Midbrain (tissue), 1 donor: ENCODE measurements at regions not wholly inside any gene's neighbourhood (a gene's known extent, or its start where the extent isn't known, plus 50 kb on each side); places are given as distances from the start of the nearest gene placed in this dataset.
"Not testable (repeated sequence)": the region's sequence is repeated elsewhere in the genome, so short reads cannot be mapped to it uniquely, and the experiment has no call there.

Experiments used
- DNase-seq: peaks from one replicate; lab custom pipeline; 2025; lab: John Stamatoyannopoulos, UW

DNA sequence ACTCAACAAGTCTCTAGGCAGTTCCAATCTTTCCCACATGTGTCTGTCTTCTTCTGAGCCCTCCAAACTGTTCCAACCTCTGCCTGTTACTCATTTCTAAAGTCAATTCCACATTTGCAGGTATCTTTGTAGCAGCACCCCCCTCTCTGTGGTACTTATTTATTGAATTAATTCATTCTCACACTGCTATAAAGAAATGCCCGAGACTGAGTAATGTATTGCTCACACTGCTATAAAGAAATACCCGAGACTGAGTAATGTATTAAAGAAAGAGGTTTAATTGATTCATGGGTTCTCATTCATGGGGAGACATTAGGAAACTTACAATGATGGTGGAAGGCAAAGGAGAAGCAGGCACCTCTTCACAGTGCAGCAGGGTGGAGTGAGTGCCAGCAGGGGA, 1413.8 kb downstream of the SI start:
- DNase-seq, result no peak

DNA sequence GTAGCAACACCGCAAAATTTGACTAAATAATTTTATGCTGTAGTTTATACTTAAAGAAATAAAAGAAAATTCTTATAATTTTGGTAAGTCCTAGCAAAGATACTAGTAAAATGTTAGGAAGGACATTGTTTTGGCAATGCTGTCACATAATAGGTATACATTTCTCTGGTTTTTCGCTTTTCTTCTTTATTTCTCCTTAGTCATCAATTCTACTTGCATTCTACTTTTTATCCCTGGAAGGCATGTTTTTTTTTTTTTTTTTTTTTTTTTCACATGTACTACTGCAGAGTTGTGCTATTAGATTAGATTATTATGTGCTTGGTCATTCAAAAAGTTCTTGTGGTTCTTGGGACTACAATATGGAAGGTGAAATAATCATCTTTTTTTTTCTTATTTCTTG, 1421.2 kb downstream of the SI start:
- DNase-seq, result no peak

DNA sequence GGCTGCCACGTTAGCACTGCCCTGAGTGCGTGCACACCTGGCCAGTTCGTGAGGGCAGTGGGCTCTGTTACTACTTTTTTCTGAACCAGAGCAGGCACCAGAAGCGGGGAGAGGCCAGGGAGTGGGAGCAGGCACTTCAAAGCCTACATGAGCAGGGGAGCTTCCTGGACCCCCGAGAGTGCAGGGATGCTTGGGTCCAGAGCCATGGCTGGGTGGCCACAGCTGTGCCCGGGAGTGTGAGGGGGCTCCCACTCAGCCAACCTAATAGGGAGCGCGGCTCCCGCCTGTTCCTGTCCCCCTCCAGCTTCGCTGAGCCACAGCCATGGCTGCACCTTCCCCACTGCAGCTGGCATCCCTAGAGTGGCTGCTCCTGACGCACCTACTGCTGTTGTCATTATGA, 1423.3 kb downstream of the SI start:
- no peak for DNase-seq

DNA sequence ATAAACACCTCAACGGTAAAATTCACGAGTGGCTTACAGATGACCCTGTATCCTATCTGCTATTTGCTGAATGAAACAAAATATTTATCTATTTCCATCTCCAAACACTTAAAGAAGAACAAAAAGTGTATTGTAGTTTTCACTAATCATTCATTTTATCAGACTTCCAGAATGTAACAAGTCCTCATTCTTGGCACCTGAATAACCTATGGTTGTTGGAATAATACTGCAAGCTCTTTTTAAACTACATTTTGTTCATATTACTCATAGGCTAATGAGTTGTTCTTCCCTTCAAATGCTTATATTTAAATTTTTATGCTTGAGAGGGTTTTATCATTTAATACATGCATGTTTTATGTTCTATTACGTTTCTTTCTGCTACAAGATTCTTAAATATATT, 1434.1 kb downstream of the SI start:
- DNase-seq, result no peak

DNA sequence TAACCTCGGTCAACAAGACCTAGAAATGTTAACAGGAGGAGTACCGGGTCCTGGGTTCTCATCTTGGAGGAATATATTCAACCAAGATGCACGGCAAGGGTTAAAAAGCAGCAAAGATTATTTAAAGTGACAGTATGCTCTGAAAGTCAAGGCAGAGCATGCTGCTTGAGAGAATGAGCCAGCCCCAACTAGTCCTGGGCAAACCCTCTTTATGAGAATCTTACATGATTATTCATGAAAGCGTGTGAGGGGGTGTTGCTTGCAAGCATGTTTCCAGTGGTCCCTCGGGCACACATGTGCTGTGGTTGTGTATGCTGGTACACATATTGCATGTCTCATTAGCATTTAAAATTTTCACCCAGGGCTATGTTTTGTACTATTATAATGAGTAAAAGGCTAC, 1445.6 kb downstream of the SI start:
- DNase-seq, result no peak

DNA sequence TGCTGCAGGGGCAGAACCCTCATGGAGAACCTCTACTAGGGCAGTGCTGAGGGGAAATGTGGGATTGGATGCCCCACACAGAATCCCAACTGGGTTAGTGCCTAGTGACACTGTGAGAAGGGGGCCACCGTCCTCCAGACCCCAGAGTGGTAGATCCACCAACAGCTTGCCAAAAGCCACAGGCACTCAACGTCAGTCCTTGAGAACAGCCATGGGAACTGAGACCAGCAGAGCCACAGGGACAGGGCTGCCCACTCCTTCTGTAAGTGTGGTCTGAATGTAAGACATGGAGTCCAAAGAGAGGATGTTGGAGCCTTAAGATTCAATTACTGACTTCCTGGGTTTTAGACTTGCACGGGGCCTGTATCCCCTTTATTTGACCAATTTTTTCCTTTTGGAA, 1451.5 kb downstream of the SI start:
- DNase-seq, result no peak

DNA sequence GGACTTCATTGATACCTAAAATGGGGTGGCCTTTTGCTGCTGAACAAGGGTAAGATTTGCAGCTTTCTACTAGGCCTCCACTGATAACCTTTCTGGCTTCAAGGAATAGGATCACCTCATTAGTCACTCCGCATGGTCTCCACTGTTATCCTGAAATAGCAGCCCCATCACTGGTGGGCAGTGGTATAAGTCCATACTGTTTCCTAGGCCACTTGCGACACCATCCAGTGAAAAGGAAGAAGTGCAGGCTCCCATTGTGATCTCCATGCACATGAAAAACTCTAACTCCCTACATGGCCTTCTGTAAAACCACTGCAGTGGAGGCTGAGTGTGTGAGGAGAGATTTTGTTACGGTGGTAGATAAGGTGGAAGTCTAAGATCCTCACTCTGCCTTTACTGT, 1455.9 kb downstream of the SI start:
- DNase-seq, result no peak

DNA sequence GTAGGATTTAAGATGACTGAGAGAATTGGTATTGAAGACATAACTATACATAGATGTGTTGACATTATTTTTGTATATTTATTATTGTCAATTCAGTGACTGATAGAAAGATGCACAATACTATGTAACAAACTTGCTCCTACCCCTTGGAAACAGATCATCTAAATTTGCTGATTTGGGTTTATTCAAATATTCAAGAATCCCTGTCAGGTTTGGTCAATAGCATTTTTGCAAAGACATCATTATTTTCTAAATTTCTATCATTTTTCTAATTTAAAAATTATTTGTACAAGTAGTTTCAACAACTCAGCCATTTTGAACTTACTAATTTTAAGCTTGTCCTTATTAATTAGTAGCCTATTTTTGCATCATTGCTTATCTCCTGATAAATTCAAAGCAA, 1463.4 kb downstream of the SI start:
- no peak for DNase-seq

DNA sequence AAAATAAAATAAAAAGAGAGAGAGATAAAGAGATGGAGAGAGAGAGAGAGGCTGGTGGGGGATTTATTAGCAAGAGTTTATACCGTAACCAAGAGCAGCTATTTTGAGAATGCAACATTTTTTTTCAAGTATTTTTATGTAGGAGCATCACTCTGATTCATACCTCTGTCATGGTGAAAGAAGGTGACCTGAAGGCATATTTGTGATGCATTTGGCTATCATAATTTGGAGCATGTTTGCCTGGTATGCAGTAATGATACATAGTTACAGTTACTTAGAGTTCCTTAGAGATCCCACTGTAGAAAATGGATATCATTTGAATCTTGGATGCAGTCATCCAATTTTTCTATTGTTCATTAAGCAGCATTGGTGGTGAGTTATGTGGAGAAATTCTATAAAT, 1472.4 kb downstream of the SI start:
- no peak for DNase-seq

DNA sequence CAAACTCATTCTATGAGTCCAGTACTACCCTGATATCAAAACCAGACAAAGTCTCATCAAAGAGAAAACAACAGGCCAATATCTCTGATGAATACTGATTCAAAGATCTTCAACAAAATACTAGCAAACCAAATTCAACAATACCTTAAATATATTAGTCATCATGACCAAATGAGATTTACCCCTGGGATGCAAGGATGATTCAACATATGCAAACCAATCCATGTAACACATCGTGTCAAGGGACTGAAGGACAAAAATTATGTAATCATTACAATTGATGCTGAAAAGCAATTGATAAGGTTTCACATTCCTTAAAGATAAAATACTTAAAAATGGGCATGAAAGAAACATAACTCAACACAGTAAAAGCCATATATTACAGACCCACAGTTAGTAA, 1476.9 kb downstream of the SI start:
- no peak for DNase-seq

DNA sequence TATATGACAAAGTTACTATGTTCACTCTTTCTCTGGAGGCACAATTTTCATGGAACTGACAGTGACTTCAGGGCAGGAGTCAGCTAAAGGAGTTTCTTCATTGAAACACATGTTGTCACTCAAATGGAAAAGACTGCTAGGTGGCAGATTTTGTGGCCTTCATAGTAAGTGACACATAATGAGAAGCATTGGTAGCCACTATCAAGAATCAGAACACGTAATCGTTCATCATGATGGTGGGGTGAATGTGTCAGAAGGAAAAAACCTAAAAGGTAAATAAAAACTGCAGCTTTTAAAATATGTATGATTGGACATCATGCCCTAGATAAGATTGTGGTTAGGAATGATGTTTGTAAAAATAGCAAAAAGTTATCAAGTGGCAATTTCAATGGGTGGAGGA, 1491.0 kb downstream of the SI start:
- no peak for DNase-seq

DNA sequence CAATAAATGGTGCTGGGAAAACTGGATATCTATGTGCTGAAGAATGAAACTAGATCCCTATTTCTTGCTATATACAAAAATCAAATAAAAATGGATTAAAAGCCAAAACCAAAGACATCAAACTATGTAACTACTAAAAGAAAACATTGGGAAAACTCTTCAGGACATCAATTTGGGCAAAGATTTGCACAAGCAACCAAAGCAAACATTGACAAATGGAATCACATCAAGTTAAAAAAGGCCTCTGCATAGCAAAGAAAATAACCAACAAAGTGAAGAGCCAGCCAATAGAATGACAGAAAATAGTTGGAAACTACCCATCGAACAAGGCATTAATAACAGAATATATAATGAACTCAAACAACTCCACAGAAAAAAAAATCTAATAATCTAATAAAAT, 1495.3 kb downstream of the SI start:
- DNase-seq, result no peak

DNA sequence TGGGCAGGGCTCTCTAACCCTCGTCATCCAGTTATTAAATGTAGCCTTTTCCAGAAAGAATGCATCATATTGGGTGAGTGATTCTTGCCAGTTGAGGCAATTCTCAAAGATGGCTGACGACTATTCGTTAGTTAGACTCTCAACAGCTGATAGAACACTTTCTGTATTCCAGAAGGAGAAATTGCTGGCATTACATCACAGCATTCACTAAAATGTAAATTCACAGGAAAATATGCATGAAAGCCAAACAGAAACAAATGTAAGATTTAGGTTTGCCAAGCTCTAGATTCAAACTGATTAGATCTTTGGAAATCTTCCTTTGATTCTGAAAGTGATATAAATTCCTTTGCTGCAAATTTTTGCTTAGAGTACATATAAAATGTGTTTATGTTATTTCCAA, 1501.0 kb downstream of the SI start:
- no peak for DNase-seq

DNA sequence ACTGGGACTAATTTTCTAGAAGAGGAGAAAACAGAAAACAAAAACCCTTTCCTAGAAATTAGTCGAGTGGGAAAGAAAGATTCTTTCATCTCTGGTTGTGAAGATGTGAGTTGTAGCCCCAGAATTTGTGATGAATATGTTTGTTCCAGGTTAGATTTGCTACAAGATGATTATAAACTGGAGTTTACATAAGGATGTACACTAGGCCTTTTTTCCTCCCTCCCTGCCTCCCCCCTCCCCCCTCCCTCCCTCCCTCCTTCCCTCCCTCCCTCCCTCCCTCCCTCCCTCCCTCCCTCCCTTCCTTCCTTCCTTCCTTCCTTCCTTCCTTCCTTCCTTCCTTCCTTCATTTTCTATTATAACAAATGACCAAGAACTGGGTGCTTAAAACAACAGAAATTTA, 1502.0 kb downstream of the SI start:
- DNase-seq, result no peak

DNA sequence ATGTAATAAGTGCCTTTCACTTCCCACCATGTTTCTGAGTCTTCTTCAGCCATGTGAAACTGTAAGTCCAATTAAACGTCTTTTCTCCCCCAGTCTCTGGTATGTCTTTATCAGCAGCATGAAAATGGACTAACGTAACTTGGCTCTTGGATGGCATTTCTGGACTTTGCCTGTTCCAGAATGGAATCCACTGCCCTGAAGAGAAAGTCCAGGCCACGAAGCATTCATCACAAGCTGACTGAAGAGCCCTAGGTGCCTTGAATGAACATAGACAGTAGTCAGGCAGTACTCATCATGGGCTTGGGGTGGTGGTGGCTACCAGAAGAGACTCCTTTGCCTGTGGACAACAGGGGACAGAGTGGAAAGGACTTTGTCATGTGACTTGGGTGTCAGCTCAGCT, 1505.0 kb downstream of the SI start:
- no peak for DNase-seq

DNA sequence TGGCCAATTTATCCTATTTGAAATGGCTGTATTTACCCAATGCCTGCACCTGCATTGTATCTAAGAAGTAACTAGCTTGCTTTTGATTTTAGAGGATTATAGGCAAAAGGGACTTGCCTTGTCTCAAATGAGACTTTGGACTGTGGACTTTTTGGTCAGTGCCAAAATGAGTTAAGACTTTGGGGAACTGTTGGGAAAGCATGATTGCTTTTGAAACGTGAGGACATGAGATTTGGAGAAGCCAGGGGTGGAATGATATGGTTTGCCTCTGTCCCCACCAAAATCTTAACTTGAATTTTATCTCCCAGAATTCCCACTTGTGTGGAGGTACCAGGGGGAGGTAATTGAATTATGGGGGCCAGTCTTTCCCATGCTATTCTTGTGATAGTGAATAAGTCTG, 1505.4 kb downstream of the SI start:
- DNase-seq, result no peak

DNA sequence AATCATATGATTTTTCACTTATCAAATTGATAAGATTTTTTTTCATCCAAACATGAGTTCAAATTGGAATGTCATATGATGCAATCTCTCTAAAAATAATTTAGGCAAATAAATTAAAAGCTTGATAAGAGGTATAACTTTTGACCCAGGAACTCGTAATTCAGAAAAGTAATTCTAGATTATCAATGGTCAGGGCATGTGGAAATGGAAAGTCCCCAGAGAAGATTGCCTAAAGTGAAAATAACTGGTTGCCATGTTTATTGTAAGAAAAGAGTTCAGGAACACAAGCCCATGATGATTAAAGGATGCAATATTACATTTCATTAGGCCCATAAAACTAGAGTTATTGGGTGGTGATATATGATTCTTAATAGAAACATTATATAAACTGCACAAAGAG, 1514.8 kb downstream of the SI start:
- DNase-seq, result no peak

DNA sequence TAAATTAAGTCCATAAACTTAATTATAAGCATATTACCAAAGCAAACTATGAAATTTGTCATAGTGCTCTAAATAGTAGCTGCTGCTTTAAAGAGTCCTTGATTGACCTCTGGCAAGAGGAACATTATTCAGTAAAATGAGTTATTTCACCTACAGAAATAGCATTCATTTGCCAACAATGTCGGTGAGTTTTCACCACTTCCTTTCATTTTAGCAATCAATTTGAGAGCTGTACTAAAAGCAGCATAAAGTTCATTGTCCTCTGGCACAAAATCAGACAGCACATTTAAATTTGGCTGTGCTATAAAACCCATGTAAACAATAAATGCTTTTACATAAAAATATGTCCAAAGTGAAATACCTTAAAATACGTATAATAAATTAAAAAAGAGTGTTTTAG, 1515.7 kb downstream of the SI start:
- DNase-seq, result no peak

DNA sequence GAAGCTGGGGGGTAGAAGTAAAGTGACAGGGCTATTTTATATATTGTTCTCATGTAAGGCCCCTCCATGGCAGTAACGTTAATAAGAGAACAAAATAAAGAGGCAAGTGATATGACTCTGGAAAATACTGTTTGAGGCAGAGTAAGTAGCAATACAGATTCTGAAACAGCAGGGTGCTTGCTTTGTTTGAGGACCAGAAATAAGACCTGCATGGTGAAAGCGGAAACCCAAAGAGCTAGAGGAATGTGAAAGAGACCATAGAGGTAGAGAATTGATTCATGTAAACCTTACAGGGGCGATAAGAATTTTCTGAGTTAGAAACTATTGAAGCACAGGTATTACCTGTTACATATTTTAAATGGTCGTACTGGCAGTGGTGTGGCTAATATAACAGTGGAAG, 1517.1 kb downstream of the SI start:
- no peak for DNase-seq

DNA sequence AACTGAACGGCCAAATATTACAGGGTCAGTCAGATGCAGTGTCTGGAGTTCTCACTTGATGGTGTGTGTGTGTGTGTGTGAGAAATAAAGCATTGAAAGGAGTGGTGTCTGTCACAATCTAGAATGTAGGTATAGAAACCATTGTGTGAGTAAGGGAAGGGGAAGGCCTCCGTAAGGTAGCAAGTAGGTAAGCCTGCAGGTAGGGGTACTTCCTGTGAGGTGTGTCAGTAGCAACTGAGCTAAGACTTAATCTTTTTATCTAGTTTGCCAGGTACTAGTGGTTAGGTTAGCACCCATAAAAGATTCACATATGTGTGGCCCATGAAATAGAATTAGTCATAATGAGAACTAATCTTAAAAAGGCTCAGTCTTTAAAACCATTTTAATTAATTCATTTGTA, 1517.8 kb downstream of the SI start:
- DNase-seq, result no peak

DNA sequence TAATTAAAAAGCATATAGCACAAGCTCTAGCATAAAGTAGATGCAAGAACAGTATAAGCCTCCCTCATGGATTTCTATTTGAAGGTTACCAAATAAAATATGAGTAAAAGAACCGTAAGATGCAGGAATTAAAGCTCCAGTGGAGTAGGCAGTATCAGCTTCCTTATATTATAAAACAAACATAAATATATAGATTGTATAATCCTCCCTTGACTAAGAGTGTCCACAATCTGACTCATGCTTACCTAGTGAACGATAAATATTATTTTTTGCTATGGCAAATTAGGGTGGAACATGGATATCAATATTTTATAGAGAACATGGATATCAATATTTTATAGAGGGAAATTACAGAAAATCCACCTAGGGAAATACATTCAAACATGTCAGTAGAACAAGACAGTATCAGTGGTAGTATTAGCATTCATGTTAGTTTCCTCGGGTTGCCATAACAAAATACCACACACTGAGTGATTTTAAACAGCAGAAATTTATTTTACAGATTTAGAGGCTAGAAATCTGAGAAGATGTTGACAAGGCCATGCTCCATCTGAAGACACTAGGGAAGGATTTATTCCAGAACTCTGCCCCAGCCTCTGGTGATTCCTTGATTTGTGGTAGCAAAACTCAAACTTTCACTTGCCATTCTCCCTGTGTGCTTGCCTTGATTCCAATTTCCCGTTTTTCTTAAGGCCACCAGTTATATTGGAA, 1521.3 kb downstream of the SI start:
- no peak for DNase-seq

DNA sequence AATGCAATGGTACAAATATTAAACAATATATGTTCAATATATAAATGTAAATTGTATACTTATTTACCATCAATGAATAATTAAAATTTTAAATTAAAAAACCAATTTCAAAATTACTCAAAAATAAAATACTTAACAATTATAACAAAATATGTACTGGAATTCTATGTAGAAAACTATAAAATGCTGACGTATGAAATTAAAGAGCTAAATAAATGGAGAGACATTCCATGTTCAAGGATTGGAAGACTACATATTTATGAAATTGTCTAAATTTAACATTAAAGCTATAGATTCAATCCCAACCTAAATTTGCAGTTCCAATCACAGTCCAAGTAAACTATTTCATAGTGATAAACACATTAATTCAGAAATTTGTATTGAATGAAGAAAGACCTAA, 1522.4 kb downstream of the SI start:
- no peak for DNase-seq

DNA sequence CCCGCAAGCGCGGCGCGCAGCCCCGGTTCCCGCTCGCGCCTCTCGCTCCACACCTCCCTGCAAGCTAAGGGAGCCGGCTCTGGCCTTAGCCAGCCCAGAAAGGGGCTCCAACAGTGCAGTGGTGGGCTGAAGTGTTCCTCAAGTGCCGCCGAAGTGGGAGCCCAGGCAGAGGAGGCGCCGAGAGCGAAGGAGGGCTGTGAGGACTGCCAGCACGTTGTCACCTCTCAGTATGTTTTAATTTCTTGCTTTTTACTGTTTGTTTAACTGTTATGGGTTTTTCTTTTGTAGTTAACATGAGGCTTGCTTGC, 1525.7 kb downstream of the SI start:
- DNase-seq, result no peak

DNA sequence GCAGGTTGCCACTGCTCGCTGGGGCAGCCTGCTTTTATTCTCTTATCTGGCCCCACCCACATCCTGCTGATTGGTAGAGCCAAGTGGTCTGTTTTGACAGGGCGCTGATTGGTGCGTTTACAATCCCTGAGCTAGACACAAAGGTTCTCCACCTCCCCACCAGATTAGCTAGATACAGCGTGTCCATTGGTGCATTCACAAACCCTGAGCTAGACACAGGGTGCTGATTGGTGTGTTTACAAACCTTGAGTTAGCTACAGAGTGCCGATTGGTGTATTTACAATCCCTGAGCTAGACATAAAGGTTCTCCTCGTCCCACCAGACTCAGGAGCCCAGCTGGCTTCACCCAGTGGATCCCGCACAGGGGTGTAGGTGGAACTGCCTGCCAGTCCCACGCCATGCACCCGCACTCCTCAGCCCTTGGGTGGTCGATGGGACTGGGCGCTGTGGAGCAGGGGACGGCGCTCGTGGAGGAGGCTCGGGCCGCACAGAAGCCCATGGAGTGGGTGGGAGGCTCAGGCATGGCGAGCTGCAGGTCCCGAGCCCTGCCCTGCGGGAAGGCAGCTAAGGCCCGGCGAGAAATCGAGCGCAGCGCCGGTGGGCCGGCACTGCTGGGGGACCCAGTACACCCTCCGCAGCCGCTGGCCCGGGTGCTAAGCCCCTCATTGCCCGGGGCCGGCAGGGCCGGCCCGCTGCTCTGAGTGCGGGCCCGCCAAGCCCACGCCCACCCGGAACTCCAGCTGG, 1526.2 kb downstream of the SI start:
- not testable (repeated sequence) for DNase-seq
